Sigmoid colon (tissue), 4 donors: ENCODE measurements at regions not wholly inside any gene's neighbourhood (a gene's known extent, or its start where the extent isn't known, plus 50 kb on each side); places are given as distances from the start of the nearest gene placed in this dataset.

Source experiments
- EP300 ChIP-seq, 4 donors: sonication (generic); formaldehyde crosslinking; IDR thresholded peaks; one replicate each; pipeline ENCODE4 v1.6.1; 2017; ENCODE audit warnings: antibody characterized with exemption in 4 of 4
- POLR2A ChIP-seq, 2 donors: fragments of 450-650 bp; IDR thresholded peaks; one replicate each; pipeline ENCODE4 v1.6.1; 2016; ENCODE audit warnings: antibody characterized with exemption in 2 of 2, mild to moderate bottlenecking in 2 of 2, moderate library complexity in 2 of 2
- POLR2AphosphoS5 ChIP-seq, 4 donors: sonication (generic); formaldehyde crosslinking; IDR thresholded peaks; one replicate each; pipeline ENCODE4 v1.6.1; 2017; ENCODE audit warnings: antibody characterized with exemption in 4 of 4
- TF ChIP-seq, protein P1 (sequence below), 4 experiments: fragments of 450-650 bp in 3 of 4; fragments of 200-600 bp in 1 of 4; IDR thresholded peaks; one replicate each; pipeline ENCODE4 v1.5.1; 2016 to 2019; ENCODE audit warnings: antibody characterized with exemption in 4 of 4, mild to moderate bottlenecking in 3 of 4, moderate library complexity in 2 of 4

DNA sequence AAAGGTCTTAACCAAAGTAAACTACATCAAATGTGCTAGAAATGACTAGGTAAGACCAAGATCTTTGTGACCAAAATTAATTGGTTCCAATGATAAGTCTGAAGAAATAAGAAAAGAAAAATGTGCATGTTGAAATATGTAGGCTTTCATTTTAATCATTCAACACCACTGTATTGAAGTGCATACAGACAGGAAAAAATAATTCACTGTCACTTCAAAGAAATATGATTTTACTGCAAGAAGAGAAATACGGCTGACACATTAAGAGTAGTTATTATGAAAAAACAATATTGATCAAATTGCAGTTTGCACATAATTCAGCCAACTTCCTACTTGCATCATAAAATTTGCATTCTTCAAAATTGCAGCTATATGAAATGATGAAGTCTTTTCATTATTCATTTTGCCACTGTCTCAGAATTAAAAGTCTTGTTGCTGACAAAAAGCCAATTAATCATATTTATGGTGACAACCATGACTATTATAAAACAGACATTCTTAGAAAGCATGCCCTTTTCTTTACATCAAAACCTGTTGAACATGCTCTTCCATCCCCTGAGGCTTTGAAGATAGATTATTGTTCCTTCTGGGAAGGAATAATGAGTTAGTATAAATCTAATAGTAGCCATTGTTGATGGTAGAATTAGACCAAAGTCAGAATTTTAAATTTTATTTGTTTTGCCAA lies 405.9 kb upstream of the MAD2L1 start:
- TF ChIP-seq, protein P1, sequence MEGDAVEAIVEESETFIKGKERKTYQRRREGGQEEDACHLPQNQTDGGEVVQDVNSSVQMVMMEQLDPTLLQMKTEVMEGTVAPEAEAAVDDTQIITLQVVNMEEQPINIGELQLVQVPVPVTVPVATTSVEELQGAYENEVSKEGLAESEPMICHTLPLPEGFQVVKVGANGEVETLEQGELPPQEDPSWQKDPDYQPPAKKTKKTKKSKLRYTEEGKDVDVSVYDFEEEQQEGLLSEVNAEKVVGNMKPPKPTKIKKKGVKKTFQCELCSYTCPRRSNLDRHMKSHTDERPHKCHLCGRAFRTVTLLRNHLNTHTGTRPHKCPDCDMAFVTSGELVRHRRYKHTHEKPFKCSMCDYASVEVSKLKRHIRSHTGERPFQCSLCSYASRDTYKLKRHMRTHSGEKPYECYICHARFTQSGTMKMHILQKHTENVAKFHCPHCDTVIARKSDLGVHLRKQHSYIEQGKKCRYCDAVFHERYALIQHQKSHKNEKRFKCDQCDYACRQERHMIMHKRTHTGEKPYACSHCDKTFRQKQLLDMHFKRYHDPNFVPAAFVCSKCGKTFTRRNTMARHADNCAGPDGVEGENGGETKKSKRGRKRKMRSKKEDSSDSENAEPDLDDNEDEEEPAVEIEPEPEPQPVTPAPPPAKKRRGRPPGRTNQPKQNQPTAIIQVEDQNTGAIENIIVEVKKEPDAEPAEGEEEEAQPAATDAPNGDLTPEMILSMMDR (IDR thresholded peaks at IDR 0.05) = no peak
- TF ChIP-seq EP300 (IDR thresholded peaks at IDR 0.05) (no peak), POLR2A (IDR thresholded peaks at IDR 0.05) (no peak), POLR2AphosphoS5 (IDR thresholded peaks at IDR 0.05) (no peak)
